ENCODE measurements at regions not wholly inside any gene's neighbourhood (a gene's known extent, or its start where the extent isn't known, plus 50 kb on each side); places are given as distances from the start of the nearest gene placed in this dataset.

DNA sequence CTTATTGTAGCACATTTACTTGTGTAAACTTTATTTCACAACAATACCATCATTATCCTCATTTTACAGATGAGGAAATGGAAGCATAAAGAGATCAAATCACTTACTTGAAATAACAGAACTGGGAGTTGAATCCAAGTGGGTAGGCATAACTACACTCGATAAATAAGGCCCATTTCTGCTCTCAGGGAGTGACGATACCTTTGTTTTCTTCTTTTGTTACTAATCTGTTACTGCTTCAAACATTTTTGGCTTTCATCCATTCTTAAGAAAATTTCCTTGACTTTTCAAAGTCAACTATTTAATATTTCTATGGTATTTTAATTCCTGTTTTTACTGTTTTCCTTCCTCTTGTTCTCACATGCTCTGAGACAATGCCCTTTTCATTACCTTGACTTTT is 201.6 kb downstream of the ATP23 start:
- TF ChIP-seq, protein P1, sequence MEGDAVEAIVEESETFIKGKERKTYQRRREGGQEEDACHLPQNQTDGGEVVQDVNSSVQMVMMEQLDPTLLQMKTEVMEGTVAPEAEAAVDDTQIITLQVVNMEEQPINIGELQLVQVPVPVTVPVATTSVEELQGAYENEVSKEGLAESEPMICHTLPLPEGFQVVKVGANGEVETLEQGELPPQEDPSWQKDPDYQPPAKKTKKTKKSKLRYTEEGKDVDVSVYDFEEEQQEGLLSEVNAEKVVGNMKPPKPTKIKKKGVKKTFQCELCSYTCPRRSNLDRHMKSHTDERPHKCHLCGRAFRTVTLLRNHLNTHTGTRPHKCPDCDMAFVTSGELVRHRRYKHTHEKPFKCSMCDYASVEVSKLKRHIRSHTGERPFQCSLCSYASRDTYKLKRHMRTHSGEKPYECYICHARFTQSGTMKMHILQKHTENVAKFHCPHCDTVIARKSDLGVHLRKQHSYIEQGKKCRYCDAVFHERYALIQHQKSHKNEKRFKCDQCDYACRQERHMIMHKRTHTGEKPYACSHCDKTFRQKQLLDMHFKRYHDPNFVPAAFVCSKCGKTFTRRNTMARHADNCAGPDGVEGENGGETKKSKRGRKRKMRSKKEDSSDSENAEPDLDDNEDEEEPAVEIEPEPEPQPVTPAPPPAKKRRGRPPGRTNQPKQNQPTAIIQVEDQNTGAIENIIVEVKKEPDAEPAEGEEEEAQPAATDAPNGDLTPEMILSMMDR (IDR thresholded peaks at IDR 0.05), result no peak
- TF ChIP-seq POLR2A (IDR thresholded peaks at IDR 0.05), result no peak
